ENCODE measurements at regions not wholly inside any gene's neighbourhood (a gene's known extent, or its start where the extent isn't known, plus 50 kb on each side); places are given as distances from the start of the nearest gene placed in this dataset.

- TF ChIP-seq CTCF (IDR thresholded peaks at IDR 0.05; ENCODE audit: borderline replicate concordance), result no peak
- peaks cover 22% of the 10 kb centered on the region for H3K27me3 ChIP-seq (ENCODE audit: low read depth)
- no peak overlapping the region for H3K27ac ChIP-seq (replicated peaks)
- DNase-seq, result no peak
- no peaks in the 10 kb centered on the region for H3K36me3 ChIP-seq
- H3K4me1 ChIP-seq, result no peaks in the 10 kb centered on the region
- no peak overlapping the region for H3K4me3 ChIP-seq
- peaks cover 31% of the 10 kb centered on the region for H3K9me3 ChIP-seq (replicated peaks)
- intact Hi-C loops (cut with micrococcal nuclease), result no loop called here
Measured at GRCh38 chr15:59953392-59953883, 50.7 kb upstream of the FOXB1 start.

- Histone ChIP-seq H3K4me1 (no peaks in the 10 kb centered on the region), H3K9me3 (replicated peaks) (peaks cover 26% of the 10 kb centered on the region), H3K4me3 (no peak overlapping the region), H3K27me3 (ENCODE audit: low read depth) (peaks cover 22% of the 10 kb centered on the region), H3K36me3 (no peaks in the 10 kb centered on the region), H3K27ac (replicated peaks) (no peak overlapping the region)
- no peak for DNase-seq
- intact Hi-C loops (cut with micrococcal nuclease), result no loop called here
- no peak for TF ChIP-seq CTCF (IDR thresholded peaks at IDR 0.05; ENCODE audit: borderline replicate concordance)
Measured at GRCh38 chr15:59952960-59953359, 51.2 kb upstream of the FOXB1 start.

GRCh38 chr15:59950603-59951388 lies 53.3 kb upstream of the FOXB1 start:
- Histone ChIP-seq H3K9me3 (replicated peaks) (peaks cover 9% of the 10 kb centered on the region), H3K4me3 (no peak overlapping the region), H3K27ac (replicated peaks) (no peak overlapping the region), H3K36me3 (no peaks in the 10 kb centered on the region), H3K27me3 (ENCODE audit: low read depth) (peaks cover 12% of the 10 kb centered on the region), H3K4me1 (no peaks in the 10 kb centered on the region)
- no peak for DNase-seq
- intact Hi-C loops (cut with micrococcal nuclease), result no loop called here
- TF ChIP-seq CTCF (IDR thresholded peaks at IDR 0.05; ENCODE audit: borderline replicate concordance), result no peak

- intact Hi-C loops (cut with micrococcal nuclease), result no loop called here
- DNase-seq, result no peak
- Histone ChIP-seq H3K4me3 (no peak overlapping the region), H3K27me3 (ENCODE audit: low read depth) (peaks cover 16% of the 10 kb centered on the region), H3K36me3 (no peaks in the 10 kb centered on the region), H3K4me1 (no peaks in the 10 kb centered on the region), H3K9me3 (replicated peaks) (no peaks in the 10 kb centered on the region), H3K27ac (replicated peaks) (no peak overlapping the region)
- no peak for TF ChIP-seq CTCF (IDR thresholded peaks at IDR 0.05; ENCODE audit: borderline replicate concordance)
Measured at GRCh38 chr15:59948924-59949613, 55.0 kb upstream of the FOXB1 start.

- intact Hi-C loops (cut with micrococcal nuclease), result no loop called here
- H3K9me3 ChIP-seq (replicated peaks), result no peaks in the 10 kb centered on the region
- no peaks in the 10 kb centered on the region for H3K4me1 ChIP-seq
- H3K27ac ChIP-seq (replicated peaks), result no peak overlapping the region
- TF ChIP-seq CTCF (IDR thresholded peaks at IDR 0.05; ENCODE audit: borderline replicate concordance), result no peak
- H3K36me3 ChIP-seq, result no peaks in the 10 kb centered on the region
- DNase-seq, result no peak
- H3K4me3 ChIP-seq, result no peak overlapping the region
- H3K27me3 ChIP-seq (ENCODE audit: low read depth), result peaks cover 40% of the 10 kb centered on the region
Measured at GRCh38 chr15:59946084-59946483, 58.0 kb upstream of the FOXB1 start.

Measured in left ventricle myocardium inferior (tissue), 1 donor.